AG10803 (cell line): ENCODE measurements at regions not wholly inside any gene's neighbourhood (a gene's known extent, or its start where the extent isn't known, plus 50 kb on each side); places are given as distances from the start of the nearest gene placed in this dataset.

Experiments used
- DNase-seq: peaks from one replicate; pipeline ENCODE4 v3.0.0; 2010; ENCODE audit warnings: low read depth
- H3K4me3 ChIP-seq: 2 replicates; pipeline ENCODE4 v1.5.1; 2011; ENCODE audit warnings: mild to moderate bottlenecking, low read length, control low read depth
- TF ChIP-seq, protein P1 (sequence below): conservative IDR thresholded peaks from 2 replicates; pipeline ENCODE4 v1.5.1; 2011; ENCODE audit warnings: mild to moderate bottlenecking, low read length, control low read depth, inconsistent platforms

- TF ChIP-seq, protein P1, sequence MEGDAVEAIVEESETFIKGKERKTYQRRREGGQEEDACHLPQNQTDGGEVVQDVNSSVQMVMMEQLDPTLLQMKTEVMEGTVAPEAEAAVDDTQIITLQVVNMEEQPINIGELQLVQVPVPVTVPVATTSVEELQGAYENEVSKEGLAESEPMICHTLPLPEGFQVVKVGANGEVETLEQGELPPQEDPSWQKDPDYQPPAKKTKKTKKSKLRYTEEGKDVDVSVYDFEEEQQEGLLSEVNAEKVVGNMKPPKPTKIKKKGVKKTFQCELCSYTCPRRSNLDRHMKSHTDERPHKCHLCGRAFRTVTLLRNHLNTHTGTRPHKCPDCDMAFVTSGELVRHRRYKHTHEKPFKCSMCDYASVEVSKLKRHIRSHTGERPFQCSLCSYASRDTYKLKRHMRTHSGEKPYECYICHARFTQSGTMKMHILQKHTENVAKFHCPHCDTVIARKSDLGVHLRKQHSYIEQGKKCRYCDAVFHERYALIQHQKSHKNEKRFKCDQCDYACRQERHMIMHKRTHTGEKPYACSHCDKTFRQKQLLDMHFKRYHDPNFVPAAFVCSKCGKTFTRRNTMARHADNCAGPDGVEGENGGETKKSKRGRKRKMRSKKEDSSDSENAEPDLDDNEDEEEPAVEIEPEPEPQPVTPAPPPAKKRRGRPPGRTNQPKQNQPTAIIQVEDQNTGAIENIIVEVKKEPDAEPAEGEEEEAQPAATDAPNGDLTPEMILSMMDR = no peak
- no peak for DNase-seq
- no peak overlapping the region for H3K4me3 ChIP-seq
Measured at GRCh38 chr17:63311416-63311937, 134.6 kb downstream of the CYB561 start.

GRCh38 chr17:63314761-63315160 is 131.3 kb downstream of the CYB561 start:
- no peak overlapping the region for H3K4me3 ChIP-seq
- TF ChIP-seq, protein P1 = no peak
- DNase-seq = no peak

GRCh38 chr17:63316100-63316499 is 130.0 kb downstream of the CYB561 start:
- TF ChIP-seq, protein P1 = no peak
- no peak overlapping the region for H3K4me3 ChIP-seq
- DNase-seq = no peak

GRCh38 chr17:63317166-63317840 is 128.8 kb downstream of the CYB561 start:
- TF ChIP-seq, protein P1 = no peak
- H3K4me3 ChIP-seq = no peak overlapping the region
- no peak for DNase-seq

DNA sequence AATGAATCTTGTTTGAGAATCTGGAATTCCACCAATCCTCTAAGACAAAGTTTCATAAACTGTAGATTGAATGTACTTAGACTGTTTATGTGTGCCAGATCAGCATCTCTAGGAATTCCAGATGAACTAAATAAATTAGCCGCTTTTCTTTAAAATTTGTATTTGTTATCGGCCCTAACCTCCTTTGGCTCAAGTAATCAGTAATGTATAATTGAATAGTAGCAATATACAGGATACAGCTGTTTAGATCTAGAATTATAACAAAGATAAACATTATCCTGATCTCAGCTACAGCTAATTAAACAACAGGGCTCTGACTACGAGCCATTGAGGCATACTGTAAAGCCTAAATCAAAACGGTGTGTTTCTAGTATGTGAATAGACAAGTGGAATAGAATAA is 120.3 kb downstream of the CYB561 start:
- TF ChIP-seq, protein P1 = no peak
- DNase-seq = no peak
- H3K4me3 ChIP-seq = no peak overlapping the region

- no peak overlapping the region for H3K4me3 ChIP-seq
- DNase-seq = no peak
- TF ChIP-seq, protein P1 = no peak
Measured at GRCh38 chr17:63329876-63330275, 116.2 kb downstream of the CYB561 start.
